Glutamatergic neuron (in vitro differentiated cells): ENCODE measurements at regions not wholly inside any gene's neighbourhood (a gene's known extent, or its start where the extent isn't known, plus 50 kb on each side); places are given as distances from the start of the nearest gene placed in this dataset.
A peak's percentile ranks its signal among the peaks of the same experiment; 100 is the strongest.
"Not testable (repeated sequence)": the region's sequence is repeated elsewhere in the genome, so short reads cannot be mapped to it uniquely, and the experiment has no call there.

Experiments used
- DNase-seq: peaks from one replicate; pipeline ENCODE4 v3.0.0; 2022
- H3K27ac Mint-ChIP-seq: one replicate; pipeline ENCODE4 v1.8.0; 2020; ENCODE audit warnings: mild to moderate bottlenecking, mixed read lengths, inconsistent platforms; ENCODE audit not compliant: unreplicated experiment
- H3K27me3 Mint-ChIP-seq: one replicate; pipeline ENCODE4 v1.8.0; 2020; ENCODE audit warnings: mild to moderate bottlenecking, moderate library complexity, mixed read lengths, inconsistent platforms; ENCODE audit not compliant: unreplicated experiment
- H3K36me3 Mint-ChIP-seq: one replicate; pipeline ENCODE4 v1.8.0; 2020; ENCODE audit warnings: mild to moderate bottlenecking, mixed read lengths, inconsistent platforms; ENCODE audit not compliant: unreplicated experiment
- H3K4me1 Mint-ChIP-seq: one replicate; pipeline ENCODE4 v1.8.0; 2020; ENCODE audit warnings: mild to moderate bottlenecking, low read depth, mixed read lengths, inconsistent platforms; ENCODE audit not compliant: unreplicated experiment
- H3K4me3 Mint-ChIP-seq: one replicate; pipeline ENCODE4 v1.8.0; 2020; ENCODE audit warnings: mild to moderate bottlenecking, mixed read lengths, inconsistent platforms; ENCODE audit not compliant: unreplicated experiment
- H3K9me3 Mint-ChIP-seq: one replicate; pipeline ENCODE4 v1.8.0; 2020; ENCODE audit warnings: mild to moderate bottlenecking, moderate library complexity, mixed read lengths, inconsistent platforms; ENCODE audit not compliant: unreplicated experiment
- CTCF ChIP-seq: fragments of 200-600 bp; sonication (generic); IDR thresholded peaks from one replicate; pipeline ENCODE4 v1.5.0; 2021; ENCODE audit not compliant: partially characterized antibody, unreplicated experiment

GRCh38 chr6:4208158-4208557 is 72.8 kb upstream of the ECI2 start:
- no peak for TF ChIP-seq CTCF
- peaks cover 2% of the 10 kb centered on the region for H3K27me3 Mint-ChIP-seq
- H3K27ac Mint-ChIP-seq: peak overlapping the region; percentile 84
- peak overlapping the region; percentile 41 for H3K4me3 Mint-ChIP-seq
- no peak for DNase-seq
- H3K4me1 Mint-ChIP-seq: peaks cover 17% of the 10 kb centered on the region
- H3K36me3 Mint-ChIP-seq: peaks cover 24% of the 10 kb centered on the region
- H3K9me3 Mint-ChIP-seq: peaks cover 15% of the 10 kb centered on the region

GRCh38 chr6:4203642-4204417 is 68.5 kb upstream of the ECI2 start:
- Mint-ChIP-seq H3K36me3 (peaks cover 17% of the 10 kb centered on the region), H3K9me3 (peaks cover 25% of the 10 kb centered on the region), H3K4me1 (peaks cover 11% of the 10 kb centered on the region)
- not testable (repeated sequence) for DNase-seq, H3K4me3 Mint-ChIP-seq, H3K27ac Mint-ChIP-seq, H3K27me3 Mint-ChIP-seq

- DNase-seq: no peak
- no peaks in the 10 kb centered on the region for H3K9me3 Mint-ChIP-seq
- H3K36me3 Mint-ChIP-seq: no peaks in the 10 kb centered on the region
- no peaks in the 10 kb centered on the region for H3K27me3 Mint-ChIP-seq
- H3K4me3 Mint-ChIP-seq: no peak overlapping the region
- no peaks in the 10 kb centered on the region for H3K4me1 Mint-ChIP-seq
- TF ChIP-seq CTCF: no peak
- H3K27ac Mint-ChIP-seq: no peak overlapping the region
These were observed 57.3 kb upstream of the ECI2 start for GRCh38 chr6:4192627-4193026.

- Mint-ChIP-seq H3K9me3 (no peaks in the 10 kb centered on the region), H3K36me3 (no peaks in the 10 kb centered on the region), H3K27ac (no peak overlapping the region), H3K4me1 (no peaks in the 10 kb centered on the region), H3K27me3 (no peaks in the 10 kb centered on the region), H3K4me3 (no peak overlapping the region)
- DNase-seq: no peak
- TF ChIP-seq CTCF: no peak
These were observed 56.8 kb upstream of the ECI2 start for GRCh38 chr6:4192173-4192572.

- no peak overlapping the region for H3K4me3 Mint-ChIP-seq
- H3K36me3 Mint-ChIP-seq: no peaks in the 10 kb centered on the region
- H3K27me3 Mint-ChIP-seq: no peaks in the 10 kb centered on the region
- H3K27ac Mint-ChIP-seq: no peak overlapping the region
- H3K9me3 Mint-ChIP-seq: no peaks in the 10 kb centered on the region
- no peak for TF ChIP-seq CTCF
- no peaks in the 10 kb centered on the region for H3K4me1 Mint-ChIP-seq
- no peak for DNase-seq
These were observed 55.9 kb upstream of the ECI2 start for GRCh38 chr6:4191271-4191721.
